ENCODE measurements at regions not wholly inside any gene's neighbourhood (a gene's known extent, or its start where the extent isn't known, plus 50 kb on each side); places are given as distances from the start of the nearest gene placed in this dataset.

DNA sequence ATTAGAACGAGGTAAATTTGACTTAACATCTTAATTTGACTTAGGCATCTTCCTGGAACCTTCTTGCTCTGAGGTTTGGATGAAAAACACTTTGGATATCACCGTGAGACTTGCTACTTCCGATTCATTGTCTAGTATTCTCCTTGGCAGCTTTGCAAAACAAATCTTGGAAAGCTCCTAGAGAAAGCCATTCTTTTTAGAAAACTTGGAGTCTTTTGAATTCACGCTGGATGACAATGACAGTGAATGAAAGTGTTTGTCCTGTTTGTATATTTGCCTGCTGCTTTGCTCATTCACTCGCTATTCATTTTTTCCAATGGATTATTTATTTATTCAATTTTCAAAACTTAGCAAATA is 222.1 kb upstream of the HMGA2 start:
- no peak for DNase-seq

- DNase-seq: peak; percentile 54
Observed at GRCh38 chr12:65602610-65603295, 221.5 kb upstream of the HMGA2 start.

DNA sequence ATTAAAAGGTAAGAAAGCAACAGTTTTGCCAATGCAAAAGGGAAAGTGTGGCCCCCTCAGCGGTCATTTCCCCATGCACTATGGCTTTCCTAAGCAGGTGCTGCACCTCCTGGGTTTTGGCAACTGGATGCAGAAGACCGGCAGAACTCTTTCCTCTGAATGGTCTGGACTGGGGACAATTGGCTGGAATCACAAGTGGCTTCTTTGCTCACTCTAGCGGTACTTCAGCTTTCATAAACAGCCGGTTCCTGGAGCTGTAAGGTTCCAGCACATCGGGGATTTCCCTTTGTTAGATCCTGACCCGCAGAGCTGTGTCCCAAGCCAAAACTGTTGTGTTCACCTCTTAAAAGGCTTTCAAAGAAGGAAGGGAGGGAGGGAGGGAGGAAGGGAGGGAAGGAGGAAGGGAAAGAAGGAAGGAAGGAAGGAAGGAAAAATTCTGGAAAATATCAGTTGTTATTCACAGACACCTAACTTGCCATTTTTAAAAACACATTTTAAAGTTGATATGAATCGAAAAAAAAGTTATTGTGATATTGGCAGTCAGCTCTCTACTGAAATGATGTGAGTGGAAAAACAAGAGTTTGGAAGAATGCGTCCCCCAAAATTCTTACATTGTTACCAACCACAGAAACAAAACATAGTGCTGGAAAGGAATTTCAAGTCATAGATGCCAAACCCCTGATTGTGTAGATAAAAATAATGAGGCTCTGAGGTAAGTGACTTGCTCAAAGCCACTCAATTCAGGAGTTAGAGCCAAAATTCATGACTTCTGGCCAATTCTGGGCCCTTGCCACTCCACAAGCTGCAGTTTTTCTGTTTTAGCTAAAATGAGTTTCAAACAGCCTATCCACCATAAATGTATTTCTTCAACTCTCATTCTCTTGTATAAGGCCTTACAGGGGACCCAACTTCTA is 220.6 kb upstream of the HMGA2 start:
- no peak for DNase-seq

- no peak for DNase-seq
Observed at GRCh38 chr12:65605019-65605418, 219.3 kb upstream of the HMGA2 start.

- DNase-seq: no peak
Observed at GRCh38 chr12:65606008-65606766, 218.1 kb upstream of the HMGA2 start.

GRCh38 chr12:65607401-65607841 is 216.9 kb upstream of the HMGA2 start:
- no peak for DNase-seq

DNA sequence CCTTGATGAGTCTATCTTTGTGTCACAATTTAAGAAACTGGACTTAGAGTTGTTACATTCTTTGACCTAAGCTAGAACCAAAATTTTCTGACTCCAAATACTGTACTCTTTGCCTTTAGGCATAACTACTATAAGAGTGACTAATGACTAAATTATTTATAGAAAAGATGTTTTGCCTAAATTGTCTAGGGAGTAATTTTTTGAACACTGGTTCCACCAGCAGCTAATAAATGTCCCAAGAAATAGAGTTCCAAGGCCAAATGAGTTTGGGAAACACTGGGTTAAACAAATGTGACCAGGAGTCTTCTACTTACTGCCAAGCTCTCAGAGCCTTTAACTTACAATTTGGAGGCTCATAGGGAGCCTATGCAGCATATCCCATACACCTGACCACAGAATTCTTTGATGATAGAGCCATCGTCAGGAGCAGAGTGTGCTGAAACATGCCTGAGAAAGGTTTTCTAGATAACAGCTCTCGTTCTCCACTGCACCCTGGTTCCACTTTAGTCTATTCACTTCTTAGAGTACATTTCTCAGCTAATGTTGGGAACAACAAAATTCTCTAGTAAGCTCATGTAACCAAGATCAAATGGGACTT is 215.9 kb upstream of the HMGA2 start:
- no peak for DNase-seq

DNA sequence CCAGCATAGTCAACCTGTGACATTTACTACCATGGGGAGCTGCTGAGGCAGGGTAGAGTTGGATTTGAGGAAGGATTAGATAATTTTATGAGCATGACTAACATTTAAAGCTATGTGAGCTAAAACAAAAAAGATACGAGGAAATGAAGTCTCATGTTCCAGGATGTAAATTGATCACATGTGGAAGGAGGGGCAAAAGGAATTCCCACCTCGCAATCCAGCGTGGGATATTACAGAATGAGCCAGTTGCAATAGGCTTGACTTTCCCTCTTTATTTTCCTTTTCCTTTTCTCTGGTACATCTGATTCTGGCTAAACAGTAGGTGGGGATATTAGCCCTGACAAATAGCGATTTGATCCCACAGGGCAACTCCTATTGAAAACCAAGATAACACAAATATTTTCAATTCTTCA is 214.9 kb upstream of the HMGA2 start:
- DNase-seq: no peak

DNA sequence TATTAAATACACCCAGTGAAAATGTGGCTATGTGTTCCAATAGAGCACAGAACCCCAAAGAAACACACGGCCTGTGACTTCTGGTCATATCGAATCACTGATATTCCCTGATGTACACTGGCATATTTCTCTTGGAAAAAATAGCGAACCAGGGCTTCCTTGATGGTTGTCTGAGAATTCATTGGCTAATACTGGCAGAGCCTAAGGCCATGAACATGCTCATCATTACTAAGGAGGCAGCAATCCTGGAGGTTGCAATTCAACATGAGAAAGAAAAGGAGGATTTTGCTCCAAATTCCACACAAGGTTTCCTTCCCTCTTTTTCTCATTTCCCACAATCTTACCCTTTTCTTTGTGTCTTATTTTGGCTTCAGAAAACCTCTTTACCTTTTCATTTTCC is 212.9 kb upstream of the HMGA2 start:
- DNase-seq: no peak

DNA sequence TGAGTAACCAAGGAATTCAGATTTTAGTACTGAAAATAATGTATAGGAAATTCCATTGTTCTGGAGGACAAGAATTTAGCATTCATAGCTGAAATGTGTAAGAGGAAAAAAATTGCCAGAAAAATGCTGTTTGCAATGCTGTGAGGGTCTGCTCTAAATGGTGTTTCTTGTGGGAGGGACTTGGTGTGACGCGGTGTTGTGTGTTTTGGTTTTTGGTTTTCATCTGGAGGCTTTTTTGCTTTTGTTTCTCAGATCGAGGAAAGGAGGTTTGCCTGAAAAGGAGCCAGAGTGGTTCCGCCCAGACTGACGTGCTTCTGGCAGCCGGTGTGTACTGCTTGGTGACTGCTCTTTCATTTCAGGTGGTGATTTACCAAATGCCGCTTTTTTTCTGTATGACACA is 211.8 kb upstream of the HMGA2 start:
- no peak for DNase-seq

DNA sequence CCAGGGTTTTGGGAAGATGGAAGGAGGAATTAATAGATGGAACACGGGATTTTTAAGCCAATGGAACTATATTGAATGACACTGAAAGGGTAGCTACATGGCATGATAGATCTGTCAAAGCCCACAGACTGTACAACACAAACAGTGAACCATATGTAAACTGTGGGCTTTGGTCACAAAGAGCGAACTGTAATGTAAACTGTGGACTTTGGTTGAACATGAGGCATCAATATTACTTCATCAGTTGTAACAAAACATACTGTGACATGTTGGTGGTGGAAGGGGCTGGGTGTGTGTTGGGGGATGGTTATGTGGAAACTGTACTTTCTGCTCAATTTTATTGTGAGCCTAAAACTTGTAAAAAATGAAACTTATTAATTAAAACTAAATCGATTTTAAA is 210.6 kb upstream of the HMGA2 start:
- no peak for DNase-seq

GRCh38 chr12:65614259-65614889 is 209.9 kb upstream of the HMGA2 start:
- DNase-seq: no peak

GRCh38 chr12:65615118-65615517 is 209.2 kb upstream of the HMGA2 start:
- DNase-seq: no peak

GRCh38 chr12:65616022-65616421 is 208.3 kb upstream of the HMGA2 start:
- no peak for DNase-seq

DNA sequence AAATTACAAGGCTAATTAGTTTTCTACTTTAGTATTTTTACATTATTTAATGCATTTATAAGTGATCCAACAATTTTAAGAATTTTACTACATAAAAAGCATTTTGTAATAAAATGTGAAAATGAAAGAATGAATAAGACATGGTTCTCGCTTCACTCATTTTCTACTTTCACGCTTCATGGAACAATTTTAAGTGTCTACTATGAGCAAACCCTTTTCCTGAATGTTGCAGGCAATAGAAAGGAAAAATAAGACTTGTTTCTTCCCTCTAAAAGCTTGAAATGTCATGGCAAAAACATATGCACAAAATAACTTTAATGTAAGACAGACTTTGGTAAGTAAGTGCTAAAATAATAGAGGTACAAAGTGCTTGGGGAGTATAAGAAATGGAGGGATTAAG is 205.7 kb upstream of the HMGA2 start:
- no peak for DNase-seq

- no peak for DNase-seq
Observed at GRCh38 chr12:65619018-65619417, 205.3 kb upstream of the HMGA2 start.

DNA sequence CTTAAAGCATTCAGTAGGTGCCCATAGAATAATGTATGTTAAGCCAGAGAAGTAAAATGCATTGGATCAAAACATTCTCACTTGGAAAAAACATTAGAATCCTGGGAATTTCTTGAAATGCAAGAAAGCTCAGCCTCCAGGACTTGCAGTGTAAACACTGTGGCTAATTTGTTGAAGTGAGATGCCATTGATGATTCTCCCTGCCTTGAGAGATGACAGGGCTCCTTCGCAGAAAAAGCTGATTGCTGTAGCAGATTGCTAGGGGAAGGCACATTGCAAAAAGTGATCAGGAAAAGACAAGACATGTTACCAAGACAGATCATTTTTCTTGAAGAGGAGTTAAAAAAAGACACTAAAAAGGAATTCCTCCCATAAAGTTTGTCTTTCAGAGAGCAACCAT is 204.2 kb upstream of the HMGA2 start:
- DNase-seq: no peak

DNA sequence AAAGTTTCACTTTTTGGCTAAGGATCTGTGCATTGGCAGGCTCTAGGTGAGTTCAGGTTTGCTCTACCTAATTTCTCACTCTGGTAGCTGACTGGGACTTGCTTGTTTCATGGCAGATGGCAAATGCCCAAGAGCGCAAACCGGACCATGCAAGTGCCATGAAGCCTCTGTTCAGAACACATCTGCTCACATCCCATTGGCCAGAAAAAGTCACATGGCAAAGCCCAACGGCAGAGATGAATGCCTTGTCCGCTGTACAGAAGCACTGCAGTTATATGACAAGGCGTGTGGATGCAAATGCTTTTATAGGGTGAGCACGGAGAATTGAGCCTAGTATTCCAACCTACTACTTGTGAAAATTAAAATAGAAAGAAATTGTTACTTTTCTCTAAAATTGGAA is 202.2 kb upstream of the HMGA2 start:
- DNase-seq: no peak

DNA sequence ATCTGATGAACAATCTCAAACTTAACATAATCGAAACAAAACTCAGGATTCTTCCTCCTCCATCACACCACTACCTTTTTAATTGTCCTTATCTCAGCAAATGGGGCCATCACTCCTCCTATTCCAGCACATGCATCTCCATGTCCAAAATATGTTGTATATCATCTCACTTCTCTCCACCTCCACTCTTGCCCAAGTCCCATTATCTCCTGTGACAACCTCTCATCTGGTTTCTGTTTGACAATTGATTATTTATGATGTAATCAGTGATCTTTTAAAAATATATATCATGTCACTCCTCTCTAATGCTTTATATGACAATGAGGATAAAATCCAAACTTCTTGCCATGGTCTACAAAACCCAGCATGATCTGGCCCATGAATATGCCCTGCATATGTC is 200.8 kb upstream of the HMGA2 start:
- no peak for DNase-seq

GRCh38 chr12:65624554-65625086 is 199.7 kb upstream of the HMGA2 start:
- DNase-seq: no peak

GRCh38 chr12:65628061-65628460 is 196.2 kb upstream of the HMGA2 start:
- DNase-seq: no peak

GRCh38 chr12:65630555-65630954 is 193.7 kb upstream of the HMGA2 start:
- DNase-seq: no peak

Data from retina (tissue), 1 donor.